Adrenal gland (tissue), 5 donors: ENCODE measurements at regions not wholly inside any gene's neighbourhood (a gene's known extent, or its start where the extent isn't known, plus 50 kb on each side); places are given as distances from the start of the nearest gene placed in this dataset.

Source experiments
- CTCF ChIP-seq, 6 experiments: fragments of 450-650 bp in 4 of 6; fragments of 200-600 bp in 2 of 6; sonication (generic) in 1 of 6; IDR thresholded peaks; 1 replicate in 5 of 6; 2 replicates in 1 of 6; pipeline versions ENCODE4 v1.5.1 to v1.8.0; 2016 to 2021; ENCODE audit warnings: antibody characterized with exemption in 6 of 6, mild to moderate bottlenecking in 2 of 6, moderate library complexity in 1 of 6
- POLR2A ChIP-seq, 2 donors: fragments of 450-650 bp; IDR thresholded peaks; one replicate each; pipeline ENCODE4 v1.6.1; 2017; ENCODE audit warnings: antibody characterized with exemption in 2 of 2, mild to moderate bottlenecking in 2 of 2, moderate library complexity in 1 of 2
- donor health status: DM: no; HTN: no; CAD: no.

GRCh38 chr3:28903171-28903601 lies 377.7 kb upstream of the RBMS3 start:
- TF ChIP-seq CTCF (IDR thresholded peaks at IDR 0.05), result no peak
- no peak for TF ChIP-seq POLR2A (IDR thresholded peaks at IDR 0.05)
